Loucy (cell line): ENCODE measurements at regions not wholly inside any gene's neighbourhood (a gene's known extent, or its start where the extent isn't known, plus 50 kb on each side); places are given as distances from the start of the nearest gene placed in this dataset.

Source experiments
- CTCF ChIP-seq: fragments of 200-600 bp; sonication (generic); conservative IDR thresholded peaks from 2 replicates; pipeline ENCODE4 v1.5.1; 2014; ENCODE audit warnings: mild to moderate bottlenecking, antibody characterized with exemption, low read length
- EZH2phosphoT487 ChIP-seq: fragments of 200-600 bp; IDR thresholded peaks from 2 replicates; pipeline ENCODE4 v1.6.1; 2018; ENCODE audit warnings: antibody characterized with exemption, mild to moderate bottlenecking, moderate library complexity, borderline replicate concordance

GRCh38 chr5:10839118-10839517 lies 78.1 kb upstream of the DAP start:
- no peak for TF ChIP-seq CTCF
- no peak for TF ChIP-seq EZH2phosphoT487
